Midbrain (tissue), 1 donor: ENCODE measurements at regions not wholly inside any gene's neighbourhood (a gene's known extent, or its start where the extent isn't known, plus 50 kb on each side); places are given as distances from the start of the nearest gene placed in this dataset.

Experiments used
- DNase-seq: peaks from one replicate; lab custom pipeline; 2025; lab: John Stamatoyannopoulos, UW

GRCh38 chr7:18414885-18415284 is 80.7 kb upstream of the HDAC9 start:
- no peak for DNase-seq

- DNase-seq, result no peak
Measured at GRCh38 chr7:18416988-18417387, 78.6 kb upstream of the HDAC9 start.

GRCh38 chr7:18419456-18419855 is 76.1 kb upstream of the HDAC9 start:
- no peak for DNase-seq

- DNase-seq, result no peak
Measured at GRCh38 chr7:18420108-18420507, 75.4 kb upstream of the HDAC9 start.

- DNase-seq, result no peak
Measured at GRCh38 chr7:18420748-18421147, 74.8 kb upstream of the HDAC9 start.

GRCh38 chr7:18421297-18422002 is 74.1 kb upstream of the HDAC9 start:
- no peak for DNase-seq

- peak; percentile 1 for DNase-seq
Measured at GRCh38 chr7:18425227-18425626, 70.3 kb upstream of the HDAC9 start.

- no peak for DNase-seq
Measured at GRCh38 chr7:18425838-18426445, 69.6 kb upstream of the HDAC9 start.

- DNase-seq, result no peak
Measured at GRCh38 chr7:18426564-18427226, 68.9 kb upstream of the HDAC9 start.

- no peak for DNase-seq
Measured at GRCh38 chr7:18429547-18429946, 66.0 kb upstream of the HDAC9 start.

GRCh38 chr7:18430810-18431209 is 64.7 kb upstream of the HDAC9 start:
- DNase-seq, result no peak

GRCh38 chr7:18434171-18434570 is 61.4 kb upstream of the HDAC9 start:
- DNase-seq, result no peak

GRCh38 chr7:18437101-18437500 is 58.4 kb upstream of the HDAC9 start:
- DNase-seq, result no peak

GRCh38 chr7:18440934-18441333 is 54.6 kb upstream of the HDAC9 start:
- DNase-seq, result no peak

- DNase-seq, result no peak
Measured at GRCh38 chr7:18444826-18445225, 50.7 kb upstream of the HDAC9 start.

GRCh38 chr7:18445483-18445882 is 50.1 kb upstream of the HDAC9 start:
- no peak for DNase-seq
